Suprapubic skin (tissue), 4 donors: ENCODE measurements at regions not wholly inside any gene's neighbourhood (a gene's known extent, or its start where the extent isn't known, plus 50 kb on each side); places are given as distances from the start of the nearest gene placed in this dataset.

Source experiments
- DNase-seq, 2 donors: peaks; one replicate each; pipeline ENCODE4 v3.0.0-alpha.2; 2019; ENCODE audit warnings: low spot score in 2 of 2
- H3K27ac ChIP-seq: fragments of 200-600 bp; sonication (generic); one replicate; pipeline ENCODE4 v1.5.1; 2019
- H3K27me3 ChIP-seq: fragments of 200-600 bp; sonication (generic); one replicate; pipeline ENCODE4 v1.5.1; 2019
- H3K36me3 ChIP-seq: fragments of 200-600 bp; sonication (generic); one replicate; pipeline ENCODE4 v1.5.1; 2019
- H3K4me1 ChIP-seq: fragments of 200-600 bp; sonication (generic); one replicate; pipeline ENCODE4 v1.5.1; 2019
- H3K4me3 ChIP-seq: fragments of 200-600 bp; sonication (generic); one replicate; pipeline ENCODE4 v1.5.1; 2019; ENCODE audit warnings: mild to moderate bottlenecking
- H3K9me3 ChIP-seq: fragments of 200-600 bp; sonication (generic); one replicate; pipeline ENCODE4 v1.5.1; 2019
- CTCF ChIP-seq, 2 donors: fragments of 200-600 bp in 1 of 2; fragments of 450-650 bp in 1 of 2; sonication (generic) in 1 of 2; IDR thresholded peaks; one replicate each; pipeline ENCODE4 v1.5.1; 2016 to 2019; ENCODE audit warnings: antibody characterized with exemption in 2 of 2, mild to moderate bottlenecking in 1 of 2, moderate library complexity in 1 of 2
- EP300 ChIP-seq: sonication (generic); formaldehyde crosslinking; IDR thresholded peaks from one replicate; pipeline ENCODE4 v1.6.1; 2017; ENCODE audit warnings: antibody characterized with exemption
- POLR2A ChIP-seq, 2 donors: fragments of 450-650 bp; IDR thresholded peaks; one replicate each; pipeline ENCODE4 v1.6.1; 2017; ENCODE audit warnings: antibody characterized with exemption in 2 of 2, mild to moderate bottlenecking in 2 of 2, moderate library complexity in 2 of 2
- POLR2AphosphoS5 ChIP-seq, 3 donors: sonication (generic); formaldehyde crosslinking; IDR thresholded peaks; one replicate each; pipeline ENCODE4 v1.6.1; 2017; ENCODE audit warnings: antibody characterized with exemption in 3 of 3
- WGBS: methylation state at CpG from one replicate; pipeline ENCODE4 v1.1.5; 2018; 5-methylcytosine and 5-hydroxymethylcytosine counted together

GRCh38 chr1:38330799-38331198, 284.2 kb upstream of the POU3F1 start:
- Histone ChIP-seq H3K36me3 (no peaks in the 10 kb centered on the region), H3K27me3 (peaks cover 7% of the 10 kb centered on the region), H3K4me1 (no peaks in the 10 kb centered on the region), H3K4me3 (no peak overlapping the region), H3K27ac (no peak overlapping the region), H3K9me3 (no peaks in the 10 kb centered on the region)
- WGBS = 84% methylated on average over 5 of the region's 5 CpGs
- no peak for DNase-seq
- no peak for TF ChIP-seq POLR2A (IDR thresholded peaks at IDR 0.05)
- TF ChIP-seq EP300 = no peak
- no peak for TF ChIP-seq POLR2AphosphoS5 (IDR thresholded peaks at IDR 0.05)
- TF ChIP-seq CTCF (IDR thresholded peaks at IDR 0.05) = no peak

- H3K4me3 ChIP-seq = no peak overlapping the region
- H3K36me3 ChIP-seq = no peaks in the 10 kb centered on the region
- H3K27ac ChIP-seq = no peak overlapping the region
- no peaks in the 10 kb centered on the region for H3K9me3 ChIP-seq
- no peak for DNase-seq
- TF ChIP-seq CTCF (IDR thresholded peaks at IDR 0.05) = no peak
- no peak for TF ChIP-seq POLR2A (IDR thresholded peaks at IDR 0.05)
- no peak for TF ChIP-seq EP300
- no peak for TF ChIP-seq POLR2AphosphoS5 (IDR thresholded peaks at IDR 0.05)
- 45% methylated on average over 2 of the region's 2 CpGs for WGBS
- H3K4me1 ChIP-seq = no peaks in the 10 kb centered on the region
- peaks cover 3% of the 10 kb centered on the region for H3K27me3 ChIP-seq
Observed at GRCh38 chr1:38329644-38330043, 283.1 kb upstream of the POU3F1 start.

GRCh38 chr1:38328278-38329035, 281.9 kb upstream of the POU3F1 start:
- no peak overlapping the region for H3K4me3 ChIP-seq
- 69% methylated on average over 10 of the region's 10 CpGs for WGBS
- peaks cover 3% of the 10 kb centered on the region for H3K27me3 ChIP-seq
- H3K9me3 ChIP-seq = no peaks in the 10 kb centered on the region
- H3K27ac ChIP-seq = no peak overlapping the region
- no peaks in the 10 kb centered on the region for H3K4me1 ChIP-seq
- no peak for TF ChIP-seq POLR2AphosphoS5 (IDR thresholded peaks at IDR 0.05)
- DNase-seq = no peak
- no peaks in the 10 kb centered on the region for H3K36me3 ChIP-seq

GRCh38 chr1:38327559-38327973, 281.0 kb upstream of the POU3F1 start:
- Histone ChIP-seq H3K27ac (no peak overlapping the region), H3K9me3 (no peaks in the 10 kb centered on the region), H3K4me3 (no peak overlapping the region), H3K27me3 (no peaks in the 10 kb centered on the region), H3K36me3 (no peaks in the 10 kb centered on the region), H3K4me1 (no peaks in the 10 kb centered on the region)
- 69% methylated on average over 2 of the region's 2 CpGs for WGBS
- no peak for DNase-seq
- TF ChIP-seq CTCF (IDR thresholded peaks at IDR 0.05) (no peak), EP300 (no peak), POLR2A (IDR thresholded peaks at IDR 0.05) (no peak), POLR2AphosphoS5 (IDR thresholded peaks at IDR 0.05) (no peak)

GRCh38 chr1:38326856-38327255, 280.3 kb upstream of the POU3F1 start:
- Histone ChIP-seq H3K9me3 (no peaks in the 10 kb centered on the region), H3K4me1 (no peaks in the 10 kb centered on the region), H3K27ac (no peak overlapping the region), H3K27me3 (no peaks in the 10 kb centered on the region), H3K4me3 (no peak overlapping the region), H3K36me3 (no peaks in the 10 kb centered on the region)
- no peak for DNase-seq
- 86% methylated on average over 9 of the region's 9 CpGs for WGBS
- TF ChIP-seq POLR2A (IDR thresholded peaks at IDR 0.05) (no peak), POLR2AphosphoS5 (IDR thresholded peaks at IDR 0.05) (no peak), EP300 (no peak), CTCF (IDR thresholded peaks at IDR 0.05) (no peak)

- no peaks in the 10 kb centered on the region for H3K27me3 ChIP-seq
- TF ChIP-seq POLR2AphosphoS5 (IDR thresholded peaks at IDR 0.05) = no peak
- TF ChIP-seq EP300 = no peak
- TF ChIP-seq POLR2A (IDR thresholded peaks at IDR 0.05) = no peak
- H3K4me1 ChIP-seq = no peaks in the 10 kb centered on the region
- no peak overlapping the region for H3K27ac ChIP-seq
- no peak for DNase-seq
- no peaks in the 10 kb centered on the region for H3K9me3 ChIP-seq
- no peaks in the 10 kb centered on the region for H3K36me3 ChIP-seq
- no peak overlapping the region for H3K4me3 ChIP-seq
- 47% methylated on average over 3 of the region's 3 CpGs for WGBS
Observed at GRCh38 chr1:38326135-38326534, 279.5 kb upstream of the POU3F1 start.
